GM18508 (cell line): ENCODE measurements at regions not wholly inside any gene's neighbourhood (a gene's known extent, or its start where the extent isn't known, plus 50 kb on each side); places are given as distances from the start of the nearest gene placed in this dataset.
"Not testable (repeated sequence)": the region's sequence is repeated elsewhere in the genome, so short reads cannot be mapped to it uniquely, and the experiment has no call there.

Experiments used
- ATAC-seq: cut with Tn5 transposase; IDR thresholded peaks from one replicate; pipeline ENCODE4 v1.9.1; 2021; ENCODE audit warnings: moderate number of reproducible peaks; ENCODE audit not compliant: insufficient read depth, unreplicated experiment

DNA sequence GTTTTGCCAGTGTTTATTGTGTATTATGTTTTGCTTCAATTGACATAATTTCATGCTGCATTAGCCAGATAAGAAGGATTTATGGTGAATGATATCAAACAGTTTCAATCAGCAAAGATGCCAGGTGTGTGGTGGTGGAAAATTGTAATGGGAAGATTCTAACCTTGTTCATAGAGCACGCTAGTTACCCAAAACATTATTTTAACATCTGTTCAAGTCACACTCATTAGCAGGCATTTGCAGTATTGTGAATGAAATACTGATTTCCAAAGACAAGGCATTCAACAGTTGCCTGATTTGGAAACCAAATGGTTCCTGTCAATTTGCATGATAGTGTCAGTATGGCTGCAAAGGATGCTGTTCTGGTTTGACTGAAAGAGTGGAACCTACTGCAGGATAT, 129.7 kb downstream of the EPC1 start:
- no peak for ATAC-seq

DNA sequence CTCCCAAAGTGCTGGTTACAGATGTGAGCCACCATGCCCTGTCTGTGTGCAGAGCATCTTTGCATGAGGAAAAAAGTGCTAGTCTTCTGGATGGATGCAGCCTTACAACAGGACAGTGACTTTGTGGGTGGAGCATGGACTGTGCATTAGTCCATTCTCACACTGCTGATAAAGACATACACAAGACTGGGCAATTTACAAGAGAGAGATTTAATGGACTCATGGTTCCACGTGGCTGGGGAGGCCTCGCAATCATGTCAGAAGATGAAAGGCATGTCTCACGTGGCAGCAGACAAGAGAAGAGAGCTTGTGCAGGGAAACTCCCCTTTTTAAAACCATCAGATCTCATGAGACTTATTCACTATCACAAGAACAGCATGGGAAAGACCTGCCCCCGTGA, 133.1 kb downstream of the EPC1 start:
- ATAC-seq, result not testable (repeated sequence)

DNA sequence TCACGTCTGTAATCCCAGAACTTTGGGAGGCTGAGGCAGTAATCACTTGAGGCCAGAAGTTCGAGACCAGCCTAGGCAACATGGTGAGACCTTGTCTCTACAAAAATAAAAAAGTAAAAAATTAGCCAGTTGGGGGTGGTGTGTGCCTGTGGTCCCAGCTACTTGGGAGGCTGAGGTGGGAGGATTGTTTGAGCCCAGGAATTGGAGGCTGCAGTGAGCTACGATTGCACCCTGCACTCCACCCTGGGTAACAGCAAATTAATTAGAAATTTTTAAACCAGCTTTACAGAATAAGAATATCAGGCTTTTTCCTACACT, 136.0 kb downstream of the EPC1 start:
- no peak for ATAC-seq

DNA sequence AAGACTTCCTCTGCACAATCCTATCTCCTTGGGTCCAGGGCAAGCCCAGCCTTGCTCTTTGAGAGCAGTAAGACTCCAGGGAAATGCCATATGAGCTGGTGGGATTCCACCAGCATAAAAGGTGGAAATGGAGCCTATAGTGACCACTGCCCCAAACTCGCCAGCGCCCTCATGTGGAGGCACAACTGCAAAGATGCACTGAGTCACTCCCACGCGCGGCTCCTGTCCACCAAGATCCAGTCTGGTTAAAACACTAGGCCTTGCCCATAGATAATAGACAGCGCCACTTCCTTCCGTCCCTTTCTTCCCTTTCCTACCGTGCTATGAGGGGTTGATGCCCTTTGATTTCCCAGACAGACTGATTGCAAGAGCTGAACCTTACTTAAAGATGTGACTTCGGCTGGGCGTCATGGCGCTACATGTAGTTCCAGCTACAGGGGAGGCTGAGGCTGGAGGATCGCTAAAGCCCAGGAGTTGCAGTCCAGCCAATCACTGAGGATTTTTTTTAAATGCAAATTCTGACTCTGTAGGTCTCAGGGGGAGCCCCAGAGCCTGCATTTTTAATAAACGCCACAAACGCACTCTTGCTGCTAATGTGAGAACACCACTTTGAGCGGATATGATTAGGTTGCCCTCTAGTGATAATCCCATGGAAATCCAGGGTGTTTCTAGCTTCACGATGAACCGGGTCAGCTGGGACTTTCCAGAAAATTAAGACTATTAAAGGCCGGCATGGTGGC, 136.5 kb downstream of the EPC1 start:
- ATAC-seq, result no peak

DNA sequence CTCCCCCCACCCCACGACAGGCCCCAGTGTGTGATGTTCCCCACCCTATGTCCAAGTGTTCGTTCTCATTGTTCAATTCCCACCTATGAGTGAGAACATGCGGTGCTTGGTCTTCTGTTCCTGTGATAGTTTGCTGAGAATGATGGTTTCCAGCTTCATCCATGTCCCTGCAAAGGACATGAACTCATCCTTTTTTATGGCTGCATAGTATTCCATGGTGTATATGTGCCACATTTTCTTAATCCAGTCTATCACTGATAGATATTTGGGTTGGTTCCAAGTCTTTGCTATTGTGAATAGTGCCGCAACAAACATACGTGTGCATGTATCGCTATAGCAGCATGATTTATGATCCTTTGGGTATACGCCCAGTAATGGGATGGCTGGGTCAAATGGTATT, 139.0 kb downstream of the EPC1 start:
- not testable (repeated sequence) for ATAC-seq

DNA sequence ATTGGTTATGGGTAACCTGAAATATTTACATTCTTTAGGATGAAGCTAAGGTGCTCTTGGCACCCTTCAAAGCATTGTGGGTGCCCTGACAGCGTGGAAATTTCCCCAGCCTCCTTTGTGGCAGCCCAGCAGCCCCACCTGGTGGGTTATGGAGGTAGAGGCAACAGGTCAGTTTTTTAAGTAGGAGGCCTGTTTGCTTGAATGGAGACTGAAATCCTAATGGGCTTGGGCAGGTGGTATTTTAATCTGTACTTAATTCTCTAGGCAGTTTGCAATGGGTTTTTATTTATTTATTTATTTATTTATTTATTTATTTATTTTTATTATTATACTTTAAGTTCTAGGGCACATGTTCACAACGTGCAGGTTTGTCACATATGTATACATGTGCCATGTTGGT, 139.4 kb downstream of the EPC1 start:
- no peak for ATAC-seq

DNA sequence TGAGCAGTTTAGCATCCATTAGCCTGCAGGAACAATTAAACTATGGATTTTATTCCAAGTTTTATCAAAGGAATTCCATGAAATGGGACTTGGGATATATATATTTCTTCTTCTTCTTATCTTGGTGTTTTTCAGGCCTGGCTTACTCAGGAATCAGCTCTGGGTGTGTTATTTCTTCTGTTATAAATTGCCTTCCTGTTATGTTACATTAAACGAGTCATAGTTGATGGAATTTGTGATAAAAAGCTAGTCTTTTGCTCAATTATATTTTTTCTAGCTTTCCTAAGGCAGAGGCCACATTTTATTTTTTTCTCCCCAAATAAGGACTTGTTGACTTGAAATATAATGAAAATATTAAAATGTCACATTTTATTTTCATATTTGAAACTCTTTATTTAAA, 141.3 kb downstream of the EPC1 start:
- ATAC-seq, result no peak

DNA sequence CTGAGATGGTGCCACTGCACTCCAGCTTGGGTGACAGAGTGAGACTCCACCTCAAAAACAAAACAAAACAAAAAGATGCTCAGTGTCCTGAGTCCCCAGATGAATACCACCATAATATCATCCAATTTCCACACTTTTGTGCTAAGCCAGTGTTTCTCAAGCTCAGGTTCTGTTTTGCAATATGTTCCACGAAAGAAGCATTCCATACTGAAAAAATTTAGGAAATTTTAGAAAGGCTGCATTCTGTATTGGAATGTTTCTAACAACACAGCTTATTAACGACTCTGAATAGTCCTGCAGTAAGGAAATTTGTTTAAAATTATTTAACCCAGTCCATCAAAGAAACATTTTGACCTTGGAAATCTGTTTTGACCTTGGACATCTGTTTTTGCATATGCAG, 142.4 kb downstream of the EPC1 start:
- no peak for ATAC-seq

DNA sequence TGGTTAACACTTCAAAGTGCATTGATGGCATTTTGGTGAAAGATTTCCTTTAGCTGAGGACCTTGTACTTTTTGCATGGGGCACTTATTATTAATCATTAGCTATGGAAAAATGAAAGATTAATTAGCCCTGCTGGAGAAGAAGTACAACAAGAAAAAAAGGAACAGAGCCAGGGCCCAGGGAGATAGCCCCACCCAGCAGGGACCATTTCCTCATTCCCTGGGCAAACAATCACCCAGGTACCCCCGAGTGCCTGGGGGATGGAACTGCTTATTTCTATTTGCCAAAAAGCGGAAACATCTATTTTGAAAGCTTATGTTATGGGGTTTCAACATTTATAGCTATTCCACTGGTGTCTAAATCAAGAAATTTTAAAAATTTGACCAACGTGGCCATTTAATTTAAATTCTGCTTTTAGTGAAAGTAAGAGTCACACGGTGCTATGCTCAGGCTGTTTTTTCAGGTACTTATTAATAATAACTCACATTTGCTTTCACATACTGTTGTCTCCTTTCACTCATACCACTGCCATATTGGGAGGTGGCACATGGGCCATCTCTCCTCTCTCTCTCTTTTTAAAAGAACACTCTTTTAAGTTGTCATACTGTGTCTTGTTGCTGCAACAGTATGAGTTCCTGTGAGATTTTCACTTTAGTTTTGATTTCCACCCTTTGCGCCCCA, 143.6 kb upstream of the KIF5B start:
- no peak for ATAC-seq

DNA sequence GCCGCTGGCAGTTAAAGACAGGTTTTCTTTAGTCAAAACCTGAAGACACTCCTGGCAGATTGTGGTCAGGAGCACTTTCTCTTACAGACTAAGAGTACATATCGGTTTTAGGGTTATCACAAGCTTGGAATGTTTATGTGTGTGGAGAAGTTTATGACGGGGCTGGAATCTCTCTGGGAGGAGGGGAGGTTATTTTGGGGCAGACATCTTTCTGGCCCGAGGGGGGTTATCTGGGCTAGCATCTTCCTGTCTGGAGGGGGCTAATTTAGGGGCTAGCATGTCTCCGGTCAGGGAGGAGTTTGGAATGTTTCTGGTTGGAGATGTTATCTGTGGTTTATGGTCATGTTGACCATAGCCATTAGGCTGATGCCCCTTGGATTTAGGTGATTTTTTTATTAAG, 141.2 kb upstream of the KIF5B start:
- no peak for ATAC-seq

DNA sequence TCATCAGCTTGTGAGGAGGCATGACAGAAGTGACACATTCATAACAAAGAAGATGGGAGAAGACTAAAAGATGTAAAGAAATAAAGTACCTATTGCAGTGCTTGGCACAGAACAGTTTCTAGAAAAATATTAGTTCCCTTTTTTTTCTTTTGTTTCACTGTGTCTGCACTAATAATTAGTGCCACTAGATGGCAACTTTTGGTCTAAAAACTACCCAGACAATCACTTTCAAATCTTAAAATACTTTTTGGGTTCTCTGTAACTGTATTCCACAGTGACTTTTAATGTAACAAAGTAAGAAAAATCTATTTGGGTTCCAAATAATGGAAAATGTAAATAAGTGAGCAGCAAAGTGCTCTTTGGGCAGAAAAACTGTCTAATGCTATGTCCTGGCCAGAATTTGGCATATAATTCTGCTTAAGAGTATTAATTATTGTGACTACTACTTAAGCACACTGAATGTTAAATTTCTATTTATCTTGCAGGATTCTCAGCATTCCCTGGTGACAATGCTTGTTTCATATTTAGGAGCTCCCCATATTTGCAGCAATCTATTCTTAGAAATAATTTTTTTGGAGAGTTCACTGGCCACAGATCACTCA, 134.8 kb upstream of the KIF5B start:
- no peak for ATAC-seq

DNA sequence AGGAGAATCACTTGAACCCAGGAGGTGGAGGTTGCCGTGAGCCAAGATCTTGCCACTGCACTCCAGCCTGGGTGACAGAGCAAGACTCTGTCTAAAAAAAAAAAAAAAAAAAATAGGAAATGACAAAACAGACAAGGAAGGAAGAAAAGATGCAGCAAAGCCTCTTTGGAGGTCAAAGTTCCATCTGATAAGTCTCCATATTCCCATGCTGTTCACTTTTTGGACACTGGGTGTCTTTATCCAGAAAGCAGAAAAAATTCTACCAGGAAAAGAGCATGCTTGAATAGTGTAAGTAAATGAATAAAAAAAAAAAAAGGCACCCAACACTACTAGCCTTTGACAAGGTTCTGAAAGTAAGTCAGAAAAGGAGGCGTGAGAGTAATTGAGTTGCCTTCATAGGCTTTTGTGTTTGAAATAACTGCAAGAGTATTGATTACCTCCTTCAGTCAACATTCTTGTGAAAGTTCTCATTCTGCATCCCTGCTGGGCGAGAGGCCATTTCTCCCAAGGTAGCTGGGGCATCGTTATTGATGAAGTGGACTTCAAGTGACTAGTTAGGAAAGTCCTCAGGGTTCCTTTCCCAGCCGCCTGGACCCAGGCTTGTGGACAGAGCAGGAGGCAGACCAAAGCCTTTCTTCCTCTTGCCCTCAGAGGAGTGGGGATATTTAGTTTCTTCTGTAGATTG, 133.3 kb upstream of the KIF5B start:
- ATAC-seq, result no peak

DNA sequence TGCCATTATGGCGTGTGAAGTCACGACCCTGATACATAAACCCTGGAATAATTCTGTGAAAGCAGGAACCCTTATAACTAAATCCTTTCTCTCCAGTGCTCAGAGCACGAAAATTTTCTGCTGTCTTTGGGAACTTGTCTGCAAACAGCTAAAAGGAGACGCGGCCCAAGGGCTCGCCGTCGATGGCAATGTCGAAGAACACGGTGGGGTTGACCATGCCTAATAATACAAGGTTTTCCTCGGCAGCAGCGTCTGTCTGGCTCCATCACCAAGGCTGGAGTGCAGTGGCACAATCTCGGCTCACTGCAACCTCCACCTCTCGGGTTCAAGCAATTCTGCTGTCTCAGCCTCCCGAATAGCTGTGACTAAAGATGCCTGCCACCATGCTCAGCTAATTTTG, 132.4 kb upstream of the KIF5B start:
- ATAC-seq, result not testable (repeated sequence)

DNA sequence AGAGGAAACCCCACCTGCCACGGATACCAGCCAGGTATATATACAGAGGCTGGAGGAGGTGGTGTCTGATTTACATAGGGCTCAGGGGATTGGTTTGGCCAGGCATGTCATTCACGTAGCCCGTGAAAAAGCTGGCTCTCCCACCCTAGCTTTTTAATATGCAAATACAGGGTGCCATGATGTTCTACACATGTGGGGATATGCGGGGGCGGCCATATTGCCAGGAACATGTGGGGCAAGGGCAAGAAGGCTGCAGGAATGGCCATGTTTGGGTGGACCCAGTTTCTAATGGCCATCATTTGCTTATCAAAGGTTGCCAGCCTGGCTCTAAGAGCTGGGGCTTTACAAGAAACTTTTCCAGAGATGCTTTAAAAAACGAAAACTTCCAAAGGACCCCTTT, 131.5 kb upstream of the KIF5B start:
- ATAC-seq, result no peak

DNA sequence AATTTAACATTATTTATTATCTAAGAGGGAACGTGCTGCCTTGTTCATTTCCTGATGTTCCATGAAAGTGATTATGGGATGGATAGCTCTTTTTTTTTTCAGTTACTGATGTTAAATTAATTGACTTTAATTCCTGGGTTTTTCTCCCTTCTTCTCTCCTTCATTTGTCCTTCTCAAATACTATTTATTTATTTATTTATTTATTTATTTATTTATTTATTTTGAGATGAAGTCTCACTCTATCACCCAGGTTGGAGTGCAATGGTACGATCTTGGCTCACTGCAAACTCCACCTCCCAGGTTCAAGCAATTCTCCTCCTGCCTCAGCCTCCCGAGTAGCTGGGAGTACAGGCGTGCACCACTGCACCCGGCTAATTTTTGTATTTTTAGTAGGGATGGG, 127.4 kb upstream of the KIF5B start:
- ATAC-seq, result not testable (repeated sequence)

DNA sequence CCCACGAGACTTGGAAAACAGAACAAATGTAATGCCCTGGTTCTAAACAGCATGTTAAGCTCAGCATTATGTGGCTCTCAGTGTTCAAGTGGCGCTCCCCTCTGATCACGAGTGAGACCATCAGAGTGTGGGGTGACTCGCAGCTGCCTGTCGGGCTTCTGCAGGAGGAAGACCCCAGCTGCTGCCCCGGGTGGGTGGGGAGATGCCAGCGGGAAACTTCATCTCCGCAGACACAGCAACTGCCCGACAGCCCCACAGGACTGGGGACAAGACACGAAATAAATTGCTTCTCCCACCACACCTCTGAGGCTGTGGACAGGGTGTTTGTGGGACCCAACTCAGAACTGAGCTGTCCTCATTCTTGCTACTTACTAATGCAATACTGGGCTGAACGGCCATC, 126.3 kb upstream of the KIF5B start:
- ATAC-seq, result no peak

DNA sequence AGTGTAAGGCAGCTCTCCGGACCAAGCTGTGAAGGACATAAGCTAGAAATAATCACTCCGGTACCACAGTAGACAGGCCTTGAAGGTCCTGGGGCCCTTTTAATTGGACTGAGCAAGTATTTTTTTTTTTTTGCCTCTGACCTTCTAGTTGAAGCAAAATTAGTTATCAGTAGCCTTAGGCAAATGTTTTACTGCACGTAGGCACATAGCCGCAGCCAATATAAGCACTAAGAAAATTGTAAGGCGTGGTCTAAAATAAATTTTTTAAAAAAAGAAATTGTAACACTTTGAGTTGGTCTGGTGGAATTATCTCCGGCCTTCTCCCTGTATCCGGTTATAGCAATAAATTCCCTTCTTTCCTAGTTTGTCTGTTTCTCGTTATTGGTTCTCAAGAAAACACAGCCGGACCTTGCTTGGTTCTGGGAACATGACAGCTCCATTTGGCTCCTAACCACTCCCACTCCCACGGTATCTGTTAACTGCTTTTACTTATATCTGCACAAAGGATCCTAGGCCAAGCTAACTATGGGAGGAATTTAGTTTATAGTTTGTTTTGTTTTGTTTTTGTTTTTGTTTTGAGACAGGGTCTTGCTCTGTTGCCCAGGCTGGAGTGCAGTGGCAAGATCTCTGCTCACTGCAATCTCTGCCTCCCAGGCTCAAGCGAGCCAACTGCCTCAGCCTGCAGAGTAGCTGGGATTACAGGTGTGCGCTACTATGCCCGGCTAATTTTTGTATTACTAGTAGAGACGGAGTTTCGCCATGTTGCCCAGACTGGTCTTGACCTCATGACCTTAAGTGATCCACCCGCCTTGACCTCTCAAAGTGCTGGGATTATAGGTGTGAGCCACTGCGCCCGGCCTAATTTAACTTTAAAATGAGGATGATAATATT, 124.4 kb upstream of the KIF5B start:
- ATAC-seq, result no peak

DNA sequence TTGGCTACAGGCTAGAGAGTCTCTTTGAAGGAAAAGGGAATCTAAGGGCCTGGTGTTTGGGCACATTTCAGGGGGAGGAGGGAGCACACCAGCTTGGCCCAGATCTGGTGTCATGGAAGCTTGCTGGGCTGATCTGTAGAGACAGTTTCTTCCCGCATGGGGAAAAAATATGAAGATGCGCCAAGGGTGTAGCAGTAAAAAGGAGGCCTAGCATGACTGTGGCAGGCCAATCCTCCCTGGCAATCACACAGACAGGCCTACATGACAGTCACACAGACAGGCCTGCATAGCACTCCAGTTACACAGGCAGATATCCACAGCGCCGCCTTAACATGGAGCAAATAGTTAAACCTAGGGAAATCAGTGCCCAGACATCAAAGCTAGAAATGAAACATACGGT, 123.6 kb upstream of the KIF5B start:
- no peak for ATAC-seq

DNA sequence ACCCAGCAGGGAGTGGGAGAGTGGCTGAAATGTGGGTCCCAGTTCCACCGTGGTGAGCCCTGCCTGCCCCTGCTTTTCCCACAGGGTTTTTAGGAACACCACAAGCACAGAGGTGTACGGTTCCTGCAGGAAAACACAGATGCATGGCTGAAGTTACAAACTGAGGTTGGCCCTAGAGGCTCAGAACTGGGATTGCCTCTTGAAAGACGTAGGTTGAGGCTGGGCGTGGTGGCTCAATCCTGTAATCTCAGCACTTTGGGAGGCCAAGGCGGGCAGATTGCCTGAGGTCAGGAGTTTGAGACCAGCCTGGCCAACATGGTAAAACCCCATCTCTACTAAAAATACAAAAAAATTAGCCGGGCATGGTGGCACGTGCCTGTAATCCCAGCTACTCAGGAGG, 121.4 kb upstream of the KIF5B start:
- ATAC-seq, result not testable (repeated sequence)

DNA sequence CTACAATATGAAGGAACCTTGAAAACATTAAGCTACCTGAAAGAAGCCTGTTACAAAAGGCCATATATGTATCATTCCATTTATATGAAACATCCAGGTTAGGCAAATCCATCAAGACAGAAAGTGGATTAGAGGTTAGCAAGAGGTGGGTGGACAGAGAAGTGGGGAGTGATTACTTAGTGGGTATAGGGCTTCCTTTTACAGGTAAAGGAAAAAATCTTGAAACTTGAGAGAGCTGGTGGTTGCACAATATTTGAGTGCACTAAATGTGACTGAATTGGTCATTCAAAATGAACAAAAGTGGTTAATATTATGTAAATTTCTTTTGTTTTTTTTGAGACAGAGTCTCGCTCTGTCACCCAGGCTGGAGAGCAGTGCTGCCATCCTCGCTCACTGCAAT, 119.4 kb upstream of the KIF5B start:
- no peak for ATAC-seq
